Panc1 (cell line): ENCODE measurements at regions not wholly inside any gene's neighbourhood (a gene's known extent, or its start where the extent isn't known, plus 50 kb on each side); places are given as distances from the start of the nearest gene placed in this dataset.

Source experiments
- POLR2AphosphoS5 ChIP-seq: IDR thresholded peaks from 2 replicates; pipeline ENCODE4 v1.6.1; 2012; ENCODE audit warnings: mild to moderate bottlenecking, low read depth, low read length, moderate library complexity
- TF ChIP-seq, protein P1 (sequence below): fragments of 450-650 bp; IDR thresholded peaks from 2 replicates; pipeline ENCODE4 v1.5.1; 2017; ENCODE audit warnings: mild to moderate bottlenecking

GRCh38 chr17:14458724-14459123, 157.8 kb downstream of the HS3ST3B1 start:
- TF ChIP-seq, protein P1, sequence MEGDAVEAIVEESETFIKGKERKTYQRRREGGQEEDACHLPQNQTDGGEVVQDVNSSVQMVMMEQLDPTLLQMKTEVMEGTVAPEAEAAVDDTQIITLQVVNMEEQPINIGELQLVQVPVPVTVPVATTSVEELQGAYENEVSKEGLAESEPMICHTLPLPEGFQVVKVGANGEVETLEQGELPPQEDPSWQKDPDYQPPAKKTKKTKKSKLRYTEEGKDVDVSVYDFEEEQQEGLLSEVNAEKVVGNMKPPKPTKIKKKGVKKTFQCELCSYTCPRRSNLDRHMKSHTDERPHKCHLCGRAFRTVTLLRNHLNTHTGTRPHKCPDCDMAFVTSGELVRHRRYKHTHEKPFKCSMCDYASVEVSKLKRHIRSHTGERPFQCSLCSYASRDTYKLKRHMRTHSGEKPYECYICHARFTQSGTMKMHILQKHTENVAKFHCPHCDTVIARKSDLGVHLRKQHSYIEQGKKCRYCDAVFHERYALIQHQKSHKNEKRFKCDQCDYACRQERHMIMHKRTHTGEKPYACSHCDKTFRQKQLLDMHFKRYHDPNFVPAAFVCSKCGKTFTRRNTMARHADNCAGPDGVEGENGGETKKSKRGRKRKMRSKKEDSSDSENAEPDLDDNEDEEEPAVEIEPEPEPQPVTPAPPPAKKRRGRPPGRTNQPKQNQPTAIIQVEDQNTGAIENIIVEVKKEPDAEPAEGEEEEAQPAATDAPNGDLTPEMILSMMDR: no peak
- no peak for TF ChIP-seq POLR2AphosphoS5
